Stimulated activated CD8-positive, alpha-beta memory T cell treated with anti-CD3 and anti-CD28 coated beads, Interleukin-7, amount 100 ng/mL, for 48 hours (primary cell): ENCODE measurements at regions not wholly inside any gene's neighbourhood (a gene's known extent, or its start where the extent isn't known, plus 50 kb on each side); places are given as distances from the start of the nearest gene placed in this dataset.

Experiments
- DNase-seq, 2 donors: peaks; one replicate each; pipeline ENCODE4 v3.0.0-alpha.2; 2020; ENCODE audit warnings: low read depth in 1 of 2; ENCODE audit errors: extremely low read depth in 1 of 2

- DNase-seq, result no peak
Observed at GRCh38 chr20:61123751-61124368, 128.2 kb upstream of the CDH4 start.

- DNase-seq, result no peak
Observed at GRCh38 chr20:61125076-61125475, 127.0 kb upstream of the CDH4 start.

GRCh38 chr20:61125546-61126180, 126.4 kb upstream of the CDH4 start:
- DNase-seq, result no peak

- no peak for DNase-seq
Observed at GRCh38 chr20:61126369-61127195, 125.5 kb upstream of the CDH4 start.

- no peak for DNase-seq
Observed at GRCh38 chr20:61127311-61128039, 124.6 kb upstream of the CDH4 start.

- no peak for DNase-seq
Observed at GRCh38 chr20:61128701-61129269, 123.3 kb upstream of the CDH4 start.

- no peak for DNase-seq
Observed at GRCh38 chr20:61129311-61129710, 122.8 kb upstream of the CDH4 start.

- DNase-seq, result no peak
Observed at GRCh38 chr20:61130156-61130555, 121.9 kb upstream of the CDH4 start.

GRCh38 chr20:61131944-61132343, 120.1 kb upstream of the CDH4 start:
- DNase-seq, result no peak

GRCh38 chr20:61133611-61134010, 118.5 kb upstream of the CDH4 start:
- DNase-seq, result no peak

- no peak for DNase-seq
Observed at GRCh38 chr20:61134296-61135030, 117.6 kb upstream of the CDH4 start.

GRCh38 chr20:61135266-61135665, 116.8 kb upstream of the CDH4 start:
- no peak for DNase-seq

GRCh38 chr20:61135968-61136367, 116.1 kb upstream of the CDH4 start:
- no peak for DNase-seq

- no peak for DNase-seq
Observed at GRCh38 chr20:61138566-61138965, 113.5 kb upstream of the CDH4 start.

GRCh38 chr20:61139031-61139430, 113.0 kb upstream of the CDH4 start:
- no peak for DNase-seq

- DNase-seq, result no peak
Observed at GRCh38 chr20:61140576-61140975, 111.5 kb upstream of the CDH4 start.

GRCh38 chr20:61146023-61146422, 106.0 kb upstream of the CDH4 start:
- DNase-seq, result no peak

GRCh38 chr20:61149636-61150035, 102.4 kb upstream of the CDH4 start:
- no peak for DNase-seq

GRCh38 chr20:61157301-61157700, 94.8 kb upstream of the CDH4 start:
- DNase-seq, result no peak

- no peak for DNase-seq
Observed at GRCh38 chr20:61159957-61160686, 91.9 kb upstream of the CDH4 start.
